Astrocyte of the cerebellum (primary cell): ENCODE measurements at regions not wholly inside any gene's neighbourhood (a gene's known extent, or its start where the extent isn't known, plus 50 kb on each side); places are given as distances from the start of the nearest gene placed in this dataset.

ENCODE experiments used
- DNase-seq: peaks from one replicate; pipeline ENCODE4 v3.0.0-alpha.2; 2011; ENCODE audit warnings: low read depth
- H3K4me3 ChIP-seq: 2 replicates; pipeline ENCODE4 v1.5.1; 2011; ENCODE audit warnings: mild to moderate bottlenecking, low read depth, low read length, moderate library complexity
- CTCF ChIP-seq: IDR thresholded peaks from 2 replicates; pipeline ENCODE4 v1.5.1; 2012; ENCODE audit warnings: low read length, low read depth, moderate library complexity, mild to moderate bottlenecking; ENCODE audit errors: missing control alignments
- in situ Hi-C: cut with HindIII; loops from 2 replicates; pipeline ENCODE4 v1.10.0; 2017; ENCODE audit warnings: low sequenced_read_pairs

DNA sequence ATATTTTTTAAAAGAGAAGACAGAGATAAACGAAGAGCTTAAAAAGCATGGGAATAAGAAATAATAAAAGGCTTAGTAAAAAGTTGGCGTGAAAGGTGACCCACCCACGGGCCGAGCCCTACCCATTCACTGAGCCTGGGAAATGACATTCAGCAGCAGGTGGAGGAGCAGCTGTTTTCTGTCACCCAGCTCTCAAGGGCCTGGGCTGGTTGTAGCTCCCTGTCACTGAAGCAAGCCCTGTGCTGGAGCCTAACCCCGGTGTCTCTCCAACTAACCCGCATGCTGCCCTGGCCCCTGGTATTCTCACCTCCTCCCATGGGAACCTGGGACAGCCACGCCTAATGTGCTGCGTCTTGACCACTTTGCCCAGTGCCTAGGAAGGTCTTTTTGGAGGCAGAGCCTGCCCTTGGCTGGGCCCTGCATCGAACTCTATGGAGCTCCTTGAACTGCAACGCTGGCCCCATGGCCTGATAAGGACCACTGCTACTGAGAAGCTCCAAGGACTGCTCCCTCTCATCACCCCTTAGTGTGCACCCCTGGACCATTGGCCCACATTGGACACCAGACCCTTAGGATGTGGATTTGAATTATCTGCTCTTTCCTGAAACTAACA is 68.8 kb upstream of the IYD start:
- no peak overlapping the region for H3K4me3 ChIP-seq
- in situ Hi-C loops, result no loop called here
- no peak for TF ChIP-seq CTCF
- no peak for DNase-seq

GRCh38 chr6:150301846-150302519 is 66.8 kb upstream of the IYD start:
- no peak overlapping the region for H3K4me3 ChIP-seq
- peak; percentile 55 for DNase-seq
- in situ Hi-C loops, result no loop called here
- no peak for TF ChIP-seq CTCF

- in situ Hi-C loops, result no loop called here
Observed at GRCh38 chr6:150302520-150303176, 66.2 kb upstream of the IYD start.

DNA sequence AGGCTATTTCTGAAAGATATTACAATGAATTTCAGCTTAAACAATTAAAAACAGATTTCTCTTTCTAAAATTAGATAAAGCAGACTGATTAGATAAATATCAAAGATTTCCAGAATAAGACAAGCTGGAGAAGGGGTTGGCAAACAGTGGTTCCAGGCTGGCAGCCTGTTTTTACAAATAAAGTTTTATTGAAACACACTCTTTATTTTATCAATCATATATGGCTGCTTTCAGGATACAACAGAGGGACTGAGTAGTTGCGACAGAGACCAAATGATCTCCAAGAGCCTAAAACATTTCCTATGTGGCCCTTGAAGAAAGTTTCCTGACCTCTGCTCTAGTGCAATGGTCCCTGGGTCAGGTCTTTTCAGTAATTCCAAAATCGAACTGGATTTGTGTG is 65.6 kb upstream of the IYD start:
- DNase-seq, result no peak
- no peak overlapping the region for H3K4me3 ChIP-seq
- TF ChIP-seq CTCF, result no peak
- in situ Hi-C loops, result no loop called here

More at GRCh38 chr6:150302520-150303176, 66.2 kb upstream of the IYD start:
- H3K4me3 ChIP-seq, result no peak overlapping the region
- no peak for DNase-seq
- no peak for TF ChIP-seq CTCF

DNA sequence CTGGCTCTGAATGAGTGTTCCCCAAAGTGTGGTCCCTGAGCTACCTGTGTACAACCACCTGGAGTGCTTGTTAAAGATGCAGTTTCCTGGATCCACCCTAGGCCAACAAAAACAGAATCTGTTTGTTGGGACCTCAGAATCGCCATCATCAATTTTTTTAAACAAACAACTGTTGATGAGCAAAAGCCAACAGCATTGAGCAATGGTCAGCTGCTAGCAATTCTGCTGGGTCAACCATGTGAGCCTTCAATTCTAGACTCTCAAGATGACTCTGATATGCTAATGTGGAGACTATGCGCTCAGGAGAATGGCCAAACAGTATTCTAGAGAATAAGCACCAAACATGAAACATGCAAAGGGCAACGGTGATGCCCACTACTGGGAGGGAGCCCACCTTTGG is 64.4 kb upstream of the IYD start:
- no peak for TF ChIP-seq CTCF
- no peak for DNase-seq
- no peak overlapping the region for H3K4me3 ChIP-seq
- in situ Hi-C loops, result no loop called here

DNA sequence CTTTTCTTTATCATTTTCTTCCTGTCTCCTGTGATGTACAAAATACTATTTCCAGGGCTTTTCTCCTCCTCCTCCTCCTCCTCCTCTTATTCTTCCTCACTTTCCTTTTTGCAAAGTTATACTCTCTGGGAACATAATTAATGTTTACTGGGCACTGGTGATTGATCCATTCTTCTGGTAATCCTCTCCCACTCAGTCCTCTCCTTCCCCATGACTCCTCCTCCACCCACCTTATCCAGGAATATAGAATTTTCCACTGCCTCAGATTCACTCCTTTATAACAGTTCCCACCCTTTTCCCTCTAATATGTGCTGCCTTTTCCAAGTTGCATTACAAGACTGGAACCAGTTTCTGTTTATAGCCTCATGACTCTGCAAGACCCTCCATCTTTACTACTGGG is 62.5 kb upstream of the IYD start:
- TF ChIP-seq CTCF, result no peak
- DNase-seq, result no peak
- H3K4me3 ChIP-seq, result no peak overlapping the region
- in situ Hi-C loops, result no loop called here
